Right atrium auricular region (tissue), 2 donors: ENCODE measurements at regions not wholly inside any gene's neighbourhood (a gene's known extent, or its start where the extent isn't known, plus 50 kb on each side); places are given as distances from the start of the nearest gene placed in this dataset.

ENCODE experiments used
- DNase-seq: peaks from one replicate; pipeline ENCODE4 v3.0.0-alpha.2; 2019; ENCODE audit warnings: low spot score
- H3K27ac ChIP-seq, 2 donors: fragments of 200-600 bp; sonication (generic); 1 replicate in 1 of 2; 2 replicates in 1 of 2; pipeline ENCODE4 v1.5.1; 2016 to 2019
- H3K27me3 ChIP-seq, 2 donors: fragments of 200-600 bp; sonication (generic); one replicate each; pipeline versions ENCODE4 v1.5.1 to v1.6.0; 2017 to 2019
- H3K36me3 ChIP-seq: fragments of 200-600 bp; sonication (generic); one replicate; pipeline ENCODE4 v1.5.1; 2016
- H3K4me1 ChIP-seq, 2 donors: fragments of 200-600 bp; sonication (generic); one replicate each; pipeline versions ENCODE4 v1.5.1 to v1.6.0; 2017 to 2019
- H3K4me3 ChIP-seq, 2 donors: fragments of 200-600 bp; sonication (generic); 1 replicate in 1 of 2; 2 replicates in 1 of 2; pipeline ENCODE4 v1.5.1; 2017 to 2019; ENCODE audit warnings: mild to moderate bottlenecking in 1 of 2, moderate library complexity in 1 of 2
- H3K9me3 ChIP-seq, 2 donors: fragments of 200-600 bp; sonication (generic); one replicate each; pipeline ENCODE4 v1.5.1; 2019
- TF ChIP-seq, protein P1 (sequence below), 2 donors: fragments of 200-600 bp; sonication (generic); IDR thresholded peaks; one replicate each; pipeline ENCODE4 v1.5.1; 2019; ENCODE audit warnings: antibody characterized with exemption in 2 of 2

DNA sequence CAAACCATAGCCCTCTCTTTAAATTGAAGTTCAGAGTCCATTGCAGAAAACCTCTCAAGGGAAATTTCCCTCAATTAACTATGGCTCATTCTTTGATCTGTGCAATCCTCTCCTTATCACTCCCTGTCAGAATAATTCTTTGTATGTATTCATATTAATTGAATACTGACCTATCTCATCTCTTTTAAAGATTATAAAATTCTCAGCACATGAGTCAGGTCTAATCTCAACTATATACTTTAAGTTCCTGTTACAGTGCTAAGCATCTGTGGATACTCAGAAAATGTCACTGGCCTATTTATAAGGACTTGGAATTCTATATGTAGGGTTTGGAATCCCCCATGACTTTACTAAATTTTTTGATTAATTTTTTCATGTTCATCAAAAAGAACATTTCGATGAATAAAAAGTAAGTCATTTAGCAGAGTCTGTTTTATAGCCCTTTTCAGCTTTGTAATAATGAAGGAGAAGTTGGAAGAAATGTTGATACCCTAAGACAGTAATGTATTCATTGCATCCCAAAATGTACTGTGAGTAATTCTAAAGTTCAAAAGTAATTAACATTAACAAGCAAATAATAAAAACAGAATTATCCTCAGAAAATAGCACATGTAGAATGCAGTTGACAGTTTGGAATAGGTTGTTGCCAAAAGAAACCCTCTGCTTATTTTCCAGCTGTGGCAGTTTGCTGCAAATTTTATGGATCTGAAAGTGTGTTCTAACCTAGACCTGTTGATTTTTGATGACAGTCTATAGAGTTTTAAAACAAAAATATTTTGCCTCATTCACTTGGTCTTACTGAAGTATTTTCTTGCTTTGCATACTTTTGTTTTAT is 503.4 kb upstream of the CBLB start:
- TF ChIP-seq, protein P1, sequence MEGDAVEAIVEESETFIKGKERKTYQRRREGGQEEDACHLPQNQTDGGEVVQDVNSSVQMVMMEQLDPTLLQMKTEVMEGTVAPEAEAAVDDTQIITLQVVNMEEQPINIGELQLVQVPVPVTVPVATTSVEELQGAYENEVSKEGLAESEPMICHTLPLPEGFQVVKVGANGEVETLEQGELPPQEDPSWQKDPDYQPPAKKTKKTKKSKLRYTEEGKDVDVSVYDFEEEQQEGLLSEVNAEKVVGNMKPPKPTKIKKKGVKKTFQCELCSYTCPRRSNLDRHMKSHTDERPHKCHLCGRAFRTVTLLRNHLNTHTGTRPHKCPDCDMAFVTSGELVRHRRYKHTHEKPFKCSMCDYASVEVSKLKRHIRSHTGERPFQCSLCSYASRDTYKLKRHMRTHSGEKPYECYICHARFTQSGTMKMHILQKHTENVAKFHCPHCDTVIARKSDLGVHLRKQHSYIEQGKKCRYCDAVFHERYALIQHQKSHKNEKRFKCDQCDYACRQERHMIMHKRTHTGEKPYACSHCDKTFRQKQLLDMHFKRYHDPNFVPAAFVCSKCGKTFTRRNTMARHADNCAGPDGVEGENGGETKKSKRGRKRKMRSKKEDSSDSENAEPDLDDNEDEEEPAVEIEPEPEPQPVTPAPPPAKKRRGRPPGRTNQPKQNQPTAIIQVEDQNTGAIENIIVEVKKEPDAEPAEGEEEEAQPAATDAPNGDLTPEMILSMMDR (IDR thresholded peaks at IDR 0.05), result no peak
- DNase-seq, result no peak
- H3K36me3 ChIP-seq, result no peaks in the 10 kb centered on the region
- no peaks in the 10 kb centered on the region for H3K9me3 ChIP-seq
- no peaks in the 10 kb centered on the region for H3K4me1 ChIP-seq
- no peaks in the 10 kb centered on the region for H3K27me3 ChIP-seq
- no peak overlapping the region for H3K27ac ChIP-seq
- H3K4me3 ChIP-seq, result no peak overlapping the region

DNA sequence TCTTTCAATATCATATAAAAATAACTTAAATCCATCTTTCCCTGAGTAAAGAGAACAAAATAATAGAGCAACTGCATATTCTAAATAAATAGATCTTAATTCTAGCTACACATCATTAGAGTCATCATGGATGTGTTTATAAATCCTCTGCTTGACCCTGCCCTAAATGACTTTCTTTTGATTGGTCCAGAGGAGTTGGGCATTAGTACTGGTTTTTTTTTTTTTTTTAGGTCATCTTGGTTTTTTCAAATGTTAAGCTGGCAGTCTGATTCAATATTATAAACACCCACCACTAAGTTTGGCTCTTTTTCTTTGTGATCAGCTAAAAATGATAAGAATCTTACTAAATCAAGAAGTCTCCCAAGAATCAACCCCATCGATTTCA is 504.0 kb upstream of the CBLB start:
- no peak for DNase-seq
- H3K27me3 ChIP-seq, result no peaks in the 10 kb centered on the region
- H3K4me3 ChIP-seq, result no peak overlapping the region
- TF ChIP-seq, protein P1 (IDR thresholded peaks at IDR 0.05), result no peak
- no peak overlapping the region for H3K27ac ChIP-seq
- no peaks in the 10 kb centered on the region for H3K36me3 ChIP-seq
- no peaks in the 10 kb centered on the region for H3K9me3 ChIP-seq
- no peaks in the 10 kb centered on the region for H3K4me1 ChIP-seq

DNA sequence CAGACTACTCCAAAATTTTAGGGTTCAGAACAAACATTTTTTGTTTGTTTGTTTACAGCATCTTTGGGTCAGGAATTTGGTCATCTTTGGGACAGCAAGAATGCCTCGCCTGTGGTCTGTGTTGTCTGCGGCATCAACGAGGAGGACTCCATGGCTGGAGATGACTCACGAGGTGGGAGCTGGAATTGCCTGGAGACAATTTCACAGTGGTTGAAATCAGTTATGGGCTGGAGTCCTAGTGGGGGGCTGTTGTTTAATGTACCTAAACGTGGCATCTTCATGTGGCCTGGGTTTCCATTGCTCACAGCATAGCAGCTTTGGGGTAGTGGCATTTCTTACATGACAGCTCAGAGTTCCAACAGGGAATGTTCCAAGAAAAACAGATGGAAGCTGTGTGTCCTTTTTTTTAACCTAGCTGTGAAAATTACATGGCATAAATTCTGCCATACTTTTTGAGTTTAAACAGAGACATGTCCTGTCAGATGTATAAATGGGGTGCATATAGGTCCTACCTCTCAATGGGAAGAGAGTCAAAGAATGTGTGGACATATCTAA is 507.3 kb upstream of the CBLB start:
- Histone ChIP-seq H3K27ac (no peak overlapping the region), H3K27me3 (no peaks in the 10 kb centered on the region), H3K4me3 (no peak overlapping the region), H3K4me1 (no peaks in the 10 kb centered on the region), H3K36me3 (no peaks in the 10 kb centered on the region), H3K9me3 (no peaks in the 10 kb centered on the region)
- TF ChIP-seq, protein P1 (IDR thresholded peaks at IDR 0.05), result no peak
- no peak for DNase-seq

DNA sequence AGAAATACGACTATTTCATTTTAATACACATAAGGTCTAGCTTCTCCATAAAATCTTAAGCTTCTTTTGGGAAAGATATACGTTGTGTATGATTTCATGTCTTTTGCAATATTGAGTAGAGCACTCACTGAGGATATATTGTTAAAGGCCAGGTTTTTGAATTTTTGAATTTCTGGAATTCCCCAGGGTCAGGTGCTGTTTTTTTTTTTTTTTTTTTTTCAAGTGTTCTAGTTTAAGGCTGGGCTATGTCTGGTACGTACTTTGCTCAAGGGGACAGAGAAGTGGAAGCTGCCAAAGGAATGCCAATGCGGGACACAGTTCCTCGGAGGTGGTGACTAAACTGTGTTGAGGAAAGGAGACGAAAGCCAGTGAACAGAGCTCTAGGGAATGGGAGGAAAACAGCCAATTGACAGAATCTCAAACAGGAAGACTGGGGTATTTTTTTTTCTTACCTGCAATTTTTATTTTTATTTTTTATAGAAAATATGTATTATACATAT is 510.5 kb upstream of the CBLB start:
- H3K36me3 ChIP-seq, result no peaks in the 10 kb centered on the region
- H3K27ac ChIP-seq, result no peak overlapping the region
- H3K4me3 ChIP-seq, result no peak overlapping the region
- no peaks in the 10 kb centered on the region for H3K9me3 ChIP-seq
- DNase-seq, result no peak
- H3K27me3 ChIP-seq, result no peaks in the 10 kb centered on the region
- TF ChIP-seq, protein P1 (IDR thresholded peaks at IDR 0.05), result no peak
- no peaks in the 10 kb centered on the region for H3K4me1 ChIP-seq

DNA sequence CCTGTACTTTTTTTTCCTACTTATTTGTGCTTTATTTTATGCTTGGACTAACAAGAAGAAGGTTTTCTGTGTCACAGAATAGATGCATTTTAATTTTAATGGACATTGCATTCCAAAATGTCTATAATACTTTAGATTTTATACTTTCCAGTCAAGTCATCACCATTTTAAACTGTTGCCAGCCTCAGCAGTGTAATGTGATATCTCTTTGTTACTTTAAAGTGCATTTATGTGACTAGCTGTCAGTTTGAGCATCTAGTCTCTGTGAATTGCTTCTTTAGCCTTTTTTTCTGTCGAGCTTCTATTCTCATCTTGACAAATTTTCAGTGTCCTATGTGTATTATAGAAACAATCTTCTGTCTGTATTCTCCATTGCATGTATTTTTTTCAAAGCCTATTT is 511.4 kb upstream of the CBLB start:
- H3K27ac ChIP-seq, result no peak overlapping the region
- DNase-seq, result no peak
- H3K9me3 ChIP-seq, result no peaks in the 10 kb centered on the region
- no peaks in the 10 kb centered on the region for H3K27me3 ChIP-seq
- H3K4me1 ChIP-seq, result no peaks in the 10 kb centered on the region
- no peak overlapping the region for H3K4me3 ChIP-seq
- TF ChIP-seq, protein P1 (IDR thresholded peaks at IDR 0.05), result no peak
- H3K36me3 ChIP-seq, result no peaks in the 10 kb centered on the region
